Germinal center (tissue), 1 donor: ENCODE measurements at regions not wholly inside any gene's neighbourhood (a gene's known extent, or its start where the extent isn't known, plus 50 kb on each side); places are given as distances from the start of the nearest gene placed in this dataset.
A peak's percentile ranks its signal among the peaks of the same experiment; 100 is the strongest.
"Not testable (repeated sequence)": the region's sequence is repeated elsewhere in the genome, so short reads cannot be mapped to it uniquely, and the experiment has no call there.

Experiments used
- DNase-seq: peaks from one replicate; pipeline ENCODE4 v3.0.0; 2012; ENCODE audit warnings: mixed read lengths, low spot score

DNA sequence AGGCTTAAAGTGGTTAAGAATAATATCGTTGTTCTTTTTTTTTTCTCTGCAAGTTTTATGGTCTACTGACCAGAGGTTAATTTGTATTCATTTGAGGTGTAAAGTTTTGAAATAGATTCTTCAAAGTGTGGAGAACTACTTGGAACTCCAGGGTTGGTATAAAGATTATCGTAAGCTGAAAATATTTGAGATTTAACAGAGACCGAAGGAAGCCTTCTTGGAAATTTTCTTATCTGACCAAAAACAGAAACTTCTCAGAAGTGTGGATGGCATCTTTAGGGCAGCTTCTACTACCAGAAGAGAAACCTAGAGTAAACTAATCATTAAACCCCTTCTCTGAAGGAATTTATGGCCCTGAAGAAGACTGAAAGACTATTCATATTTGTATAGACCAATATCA is 206.8 kb upstream of the MON1B start:
- no peak for DNase-seq

DNA sequence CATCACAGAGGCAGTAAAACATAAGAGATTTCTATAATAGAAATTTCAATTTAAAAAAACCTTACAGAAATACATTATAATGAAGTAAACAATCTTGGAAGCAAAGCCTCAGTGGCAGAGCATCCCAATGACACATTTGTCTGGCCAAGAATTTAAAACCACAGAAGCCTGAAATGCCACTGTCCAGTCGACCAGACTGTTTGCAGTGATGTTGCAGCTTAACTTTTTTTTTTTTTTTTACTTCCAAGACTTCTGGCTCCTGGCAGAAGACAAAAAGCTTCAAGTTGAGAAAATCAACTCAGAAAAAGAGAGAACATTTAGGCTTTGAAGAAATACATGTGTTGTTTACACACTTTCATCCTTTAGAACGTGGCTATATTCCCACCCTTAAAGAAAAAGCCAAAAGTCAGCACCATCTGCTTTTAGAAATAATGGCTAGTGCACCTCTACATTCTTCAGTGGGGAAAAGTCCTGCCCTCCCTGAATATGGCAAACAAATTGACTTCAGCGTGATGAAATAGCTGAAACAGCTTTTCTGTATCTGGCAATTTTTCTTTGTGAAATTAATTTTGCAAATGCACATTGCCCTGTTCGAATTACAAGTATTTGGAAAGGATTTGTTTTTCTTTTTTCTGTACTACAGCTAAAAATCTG is 205.5 kb upstream of the MON1B start:
- DNase-seq = no peak

DNA sequence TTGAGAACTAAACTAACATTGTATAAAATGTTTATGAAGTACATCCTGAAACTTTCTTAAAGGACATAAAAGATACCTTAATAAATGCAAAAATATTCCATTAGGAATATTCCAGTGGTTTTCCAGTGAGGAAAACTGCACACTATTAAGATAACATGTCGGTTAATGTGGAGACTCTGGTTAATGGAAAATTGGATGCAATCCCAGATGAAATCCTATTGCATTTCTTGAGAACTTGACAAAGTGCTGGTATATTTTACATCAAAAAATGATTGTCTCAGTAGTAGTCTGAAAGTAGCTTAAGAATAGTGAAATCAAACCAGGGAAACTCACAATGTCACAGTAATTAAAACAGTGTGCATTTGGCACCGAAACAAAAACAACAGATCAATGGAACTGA is 202.5 kb upstream of the MON1B start:
- DNase-seq = no peak

DNA sequence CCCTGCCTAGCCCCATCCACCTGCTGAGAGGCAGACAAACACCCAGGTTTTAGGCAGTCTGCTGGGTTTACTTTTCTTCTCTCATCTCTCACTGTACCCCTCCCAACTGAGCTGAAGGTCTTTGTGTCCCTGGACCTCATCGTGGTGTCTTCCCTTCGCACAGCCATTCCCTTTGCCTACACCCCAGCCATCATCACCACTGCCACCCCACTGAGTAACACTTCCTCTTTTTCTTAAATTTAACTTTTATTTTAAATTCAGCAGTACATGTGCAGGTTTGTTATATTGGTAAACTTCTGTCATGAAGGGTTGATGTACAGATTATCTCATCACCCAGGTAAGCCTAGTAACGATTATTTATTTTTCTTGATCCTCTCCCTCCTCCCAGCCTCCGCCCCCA is 188.3 kb upstream of the MON1B start:
- peak; percentile 19 for DNase-seq

DNA sequence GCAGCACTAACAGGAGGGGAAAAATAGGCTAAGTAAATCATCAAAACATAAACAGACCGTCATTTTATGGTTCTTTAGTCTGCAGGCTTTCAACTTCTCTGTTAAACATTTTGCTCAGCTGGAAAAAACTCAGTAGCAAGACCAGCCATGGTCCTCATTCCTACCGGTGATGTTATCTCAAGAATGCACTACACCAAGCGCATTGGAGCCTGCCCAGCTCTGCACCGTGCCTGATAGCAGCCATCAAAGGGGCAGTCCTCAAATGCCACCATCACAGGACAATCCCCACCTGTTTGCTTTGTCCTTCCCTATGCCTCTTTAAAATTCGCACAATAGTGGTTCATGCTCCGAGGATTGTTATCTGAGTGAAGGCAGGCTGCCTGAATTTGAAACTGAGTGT is 181.5 kb upstream of the MON1B start:
- DNase-seq = no peak

DNA sequence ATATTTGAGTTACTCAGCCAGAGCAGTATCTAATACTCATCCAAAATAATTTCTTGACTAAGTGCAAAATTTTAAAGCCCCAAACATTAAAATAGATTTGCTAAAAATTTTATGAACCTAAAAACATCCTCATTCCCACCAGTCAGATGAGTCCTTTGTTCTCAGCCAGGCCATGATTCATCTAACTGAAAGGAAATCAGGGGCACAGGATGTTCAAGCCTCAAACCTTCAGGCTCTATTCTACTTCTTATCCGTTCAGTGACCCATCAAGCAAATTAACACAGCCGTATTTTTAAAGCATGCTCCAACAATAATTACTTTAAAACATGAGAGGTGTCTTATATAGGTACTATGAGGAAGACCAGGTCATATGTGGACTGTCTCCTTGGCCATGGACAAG is 176.5 kb upstream of the MON1B start:
- DNase-seq = no peak

DNA sequence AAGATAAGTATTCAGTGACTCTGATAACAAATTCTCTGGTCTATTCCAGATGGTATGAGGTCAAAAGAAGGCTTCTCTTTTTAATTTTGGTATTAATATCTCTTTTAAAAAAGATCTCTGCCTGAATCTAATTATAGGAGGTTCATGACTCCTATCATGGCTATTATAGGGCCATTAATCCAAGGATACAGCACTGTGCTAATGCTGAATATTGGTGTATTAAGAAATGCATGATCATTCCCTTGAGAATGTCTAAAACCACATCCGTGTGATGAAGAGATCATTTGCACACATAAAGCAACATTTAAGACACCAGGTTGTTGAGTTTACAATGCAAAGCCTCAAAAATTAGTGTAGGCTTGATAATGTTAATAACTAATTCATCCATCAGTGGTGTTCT is 160.4 kb upstream of the MON1B start:
- DNase-seq = no peak

DNA sequence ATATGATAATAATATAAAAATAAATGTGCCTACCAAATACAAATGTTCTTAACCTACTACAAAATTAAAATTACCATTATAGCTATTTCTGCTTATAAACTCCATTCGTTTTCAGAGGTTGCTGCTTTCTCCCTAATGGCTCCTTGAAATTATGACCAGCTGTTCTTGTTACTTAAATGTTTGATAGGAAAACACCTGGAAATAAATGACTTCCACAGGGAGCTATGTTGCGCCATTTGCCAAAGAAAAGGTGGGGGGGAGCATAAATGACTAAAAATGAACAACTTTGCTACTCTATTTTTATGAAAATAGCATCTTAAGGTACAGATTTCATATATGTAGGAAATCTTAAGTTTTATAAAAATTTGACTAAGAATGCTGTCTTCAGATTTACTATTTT is 157.5 kb upstream of the MON1B start:
- no peak for DNase-seq

DNA sequence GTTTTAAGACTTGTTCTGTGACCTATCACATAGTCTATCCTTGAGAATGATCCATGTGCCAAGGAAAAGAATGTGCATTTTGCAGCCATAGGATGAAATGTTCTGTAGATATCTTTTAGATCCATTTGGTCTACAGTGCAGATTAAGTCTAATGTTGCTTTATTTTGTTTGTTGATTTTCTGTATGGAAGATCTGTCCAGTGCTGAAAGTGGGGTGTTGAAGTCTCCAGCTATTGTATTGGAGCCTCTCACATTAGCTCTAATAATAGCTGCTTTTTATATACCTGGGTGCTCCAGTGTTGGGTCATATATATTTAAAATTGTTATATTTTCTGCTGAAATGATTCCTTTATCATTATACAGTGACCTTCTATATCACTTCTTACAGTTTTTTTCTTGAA is 155.6 kb upstream of the MON1B start:
- no peak for DNase-seq

DNA sequence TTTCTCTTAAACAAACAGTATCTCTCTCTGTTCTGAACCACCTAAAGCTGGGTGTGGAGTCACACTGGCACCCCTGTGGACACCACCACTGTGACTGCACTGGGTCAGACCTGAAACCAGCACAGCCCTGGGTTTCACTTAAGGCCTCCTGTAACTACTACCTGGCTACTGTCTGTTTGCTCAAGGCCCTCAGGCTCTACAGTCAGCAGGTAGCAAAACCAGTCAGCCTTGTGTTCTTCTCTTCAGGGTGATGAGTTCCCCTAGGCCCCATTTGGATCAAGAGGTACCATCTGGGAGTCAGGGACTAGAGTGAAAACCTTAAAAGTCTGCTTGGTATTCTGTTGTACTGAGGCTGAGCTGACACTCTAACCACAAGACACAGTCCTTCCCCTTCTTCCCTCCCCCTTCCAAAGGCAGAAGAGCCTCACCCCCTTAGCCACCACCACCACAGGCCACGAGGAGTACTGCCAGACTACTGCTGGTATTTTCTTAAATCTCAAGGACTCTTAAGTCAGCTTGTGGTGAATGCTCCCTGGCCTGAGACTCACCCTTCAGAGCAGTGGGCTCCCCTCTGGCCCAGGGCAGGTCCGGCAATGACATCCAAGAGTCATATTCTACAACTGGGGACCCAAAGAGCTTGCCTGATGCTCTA is 153.2 kb upstream of the MON1B start:
- DNase-seq = no peak

DNA sequence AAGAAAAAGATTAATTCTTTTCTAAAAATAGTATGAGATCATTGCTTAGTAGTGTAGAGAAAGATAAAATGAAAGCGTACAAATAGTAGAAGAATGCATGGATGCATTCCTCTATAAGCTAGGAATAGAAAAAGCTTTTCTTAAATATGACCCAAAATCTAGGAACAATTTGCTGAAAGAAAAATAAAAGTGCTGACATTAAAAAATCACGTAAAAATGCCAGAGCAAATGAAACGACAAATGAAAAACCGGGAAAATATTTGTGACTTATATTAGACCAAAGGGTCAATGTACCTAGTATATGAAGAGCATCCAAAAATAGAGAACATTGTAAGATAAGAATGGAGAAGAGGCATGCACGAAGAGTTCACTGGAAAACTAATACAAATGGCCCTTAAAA is 149.5 kb upstream of the MON1B start:
- no peak for DNase-seq

DNA sequence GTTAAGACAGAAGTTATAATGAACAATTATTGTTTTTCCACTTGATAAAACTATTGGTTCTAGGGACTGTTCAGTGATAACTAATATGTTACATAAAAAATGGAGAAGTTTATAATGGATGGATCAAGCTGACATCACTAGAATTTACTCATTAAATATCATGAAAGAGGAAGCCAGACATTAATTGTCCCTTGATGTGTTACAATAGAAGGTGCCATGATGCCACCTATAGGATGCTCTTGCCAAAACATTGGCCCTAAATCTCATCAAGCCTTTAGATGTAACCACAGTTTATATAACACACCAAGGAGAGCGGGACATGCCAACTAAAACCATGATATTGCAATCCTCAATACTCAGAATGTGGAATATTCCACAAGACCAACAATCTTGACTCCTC is 147.9 kb upstream of the MON1B start:
- DNase-seq = peak; percentile 31

DNA sequence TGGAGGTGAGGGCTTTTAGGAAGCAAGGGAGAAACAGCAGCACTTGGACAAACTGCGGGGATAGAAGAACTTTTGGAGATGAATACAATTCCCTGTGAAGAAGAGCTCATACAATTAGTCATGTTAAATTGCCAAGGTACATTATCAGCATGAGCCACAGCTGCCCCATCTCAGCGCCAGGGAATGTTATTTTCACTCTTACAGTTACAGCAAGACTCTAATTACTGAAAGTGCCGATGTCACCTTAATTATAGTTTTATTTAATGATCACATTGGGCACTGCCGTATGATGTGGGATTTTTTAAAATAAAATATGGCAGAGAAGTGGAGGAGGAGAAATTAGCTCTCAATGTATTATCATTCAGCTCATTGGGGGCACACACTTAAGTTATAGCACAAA is 144.8 kb upstream of the MON1B start:
- no peak for DNase-seq

DNA sequence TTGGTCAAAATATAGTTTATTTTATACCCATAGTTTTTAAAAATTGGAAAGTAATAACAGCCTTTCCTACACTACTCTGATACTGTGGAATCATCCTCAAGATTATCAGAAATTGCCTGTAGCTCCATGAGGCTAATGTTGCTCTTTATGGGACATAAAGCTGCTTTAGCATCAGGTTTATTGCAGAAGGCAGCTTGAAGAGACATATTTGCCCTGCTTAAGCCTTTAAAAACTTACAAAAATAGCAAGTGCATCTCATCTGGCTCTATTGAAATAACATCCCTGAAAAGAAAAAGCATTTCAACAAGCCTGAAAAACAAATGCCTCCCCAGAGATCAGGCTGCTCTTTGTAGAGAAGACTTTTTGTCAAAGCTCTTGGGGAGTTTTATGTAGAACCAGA is 142.9 kb upstream of the MON1B start:
- no peak for DNase-seq

DNA sequence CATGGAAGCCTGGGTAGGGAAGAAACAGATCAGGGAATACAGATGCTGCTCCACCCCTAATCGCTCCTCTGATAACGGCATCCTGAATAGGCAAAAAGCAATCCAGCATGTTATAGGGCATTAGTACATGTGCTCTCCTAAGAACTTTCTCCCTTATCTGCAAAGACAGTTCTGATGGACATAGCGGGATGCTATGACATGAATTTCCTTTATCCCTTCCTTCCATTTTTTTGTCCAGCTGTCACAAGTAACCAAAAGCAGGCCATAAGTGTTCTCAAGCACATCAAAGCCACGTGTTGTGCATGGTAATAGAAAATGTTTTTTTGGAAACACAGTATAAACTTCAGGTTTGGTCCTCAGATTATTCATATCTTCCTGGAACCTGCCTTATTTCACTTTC is 141.4 kb upstream of the MON1B start:
- no peak for DNase-seq

DNA sequence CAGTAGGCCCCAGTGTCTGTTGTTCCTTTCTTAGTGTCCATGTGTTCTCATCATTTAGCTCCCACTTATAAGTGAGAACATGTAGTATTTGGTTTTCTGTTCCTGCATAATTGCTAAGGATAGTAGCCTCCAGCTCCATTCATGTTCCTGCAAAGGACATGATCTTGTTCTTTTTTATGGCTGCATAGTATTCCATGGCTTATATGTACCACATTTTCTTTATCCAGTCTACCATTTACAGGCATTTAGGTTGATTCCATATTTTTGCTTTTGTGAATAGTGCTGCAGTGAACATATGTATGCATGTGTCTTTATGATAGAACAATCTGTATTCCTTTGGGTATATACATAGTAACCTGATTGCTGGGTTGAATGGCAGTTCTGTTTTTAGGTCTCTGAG is 134.4 kb upstream of the MON1B start:
- DNase-seq = not testable (repeated sequence)

DNA sequence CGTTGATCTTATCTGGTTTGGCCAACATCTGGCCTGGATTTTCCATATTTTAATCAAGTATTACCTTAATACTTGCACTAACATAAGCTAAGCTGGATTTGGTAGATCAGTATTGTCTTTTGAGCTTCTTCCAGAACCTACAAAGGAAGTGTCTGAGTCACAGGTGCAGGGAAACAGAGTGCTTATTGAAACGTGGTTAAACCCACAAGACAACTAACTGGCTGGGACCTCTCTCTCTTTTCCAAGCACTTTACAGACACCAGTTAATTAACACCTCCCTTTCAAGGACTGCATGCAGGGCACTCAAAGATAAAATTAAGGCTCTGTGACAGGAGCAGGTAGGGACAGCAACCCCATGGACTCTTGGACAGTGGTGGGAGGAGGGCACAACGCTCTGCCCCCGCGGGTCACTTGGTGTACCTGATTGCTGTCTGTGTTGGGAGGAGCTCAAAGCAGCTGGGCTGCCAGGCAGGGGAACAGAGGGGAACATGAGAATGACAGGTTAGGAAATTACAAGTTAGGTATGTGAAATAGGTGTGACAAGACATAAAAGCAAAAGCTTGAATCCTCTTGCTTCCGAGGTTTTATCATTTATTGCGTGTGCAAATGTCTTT is 133.7 kb upstream of the MON1B start:
- no peak for DNase-seq

DNA sequence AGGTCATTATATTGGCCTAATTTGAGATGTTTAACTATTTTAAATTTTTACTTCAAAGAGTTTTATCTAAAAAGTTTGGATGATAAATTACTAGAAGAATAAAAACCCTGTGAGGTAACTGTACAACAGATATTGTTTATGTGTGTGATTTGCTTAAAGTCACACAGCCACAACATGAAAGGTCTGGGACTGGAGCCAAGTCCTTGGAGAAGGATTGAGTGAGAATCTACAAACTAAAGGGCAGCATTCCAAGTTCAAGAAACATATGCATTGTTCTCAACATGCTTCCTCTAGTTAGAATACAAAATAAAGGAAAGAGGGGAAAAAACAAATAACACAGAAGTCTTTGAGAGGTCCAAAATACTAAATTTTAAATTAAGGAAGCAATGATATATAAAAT is 131.5 kb upstream of the MON1B start:
- DNase-seq = no peak

DNA sequence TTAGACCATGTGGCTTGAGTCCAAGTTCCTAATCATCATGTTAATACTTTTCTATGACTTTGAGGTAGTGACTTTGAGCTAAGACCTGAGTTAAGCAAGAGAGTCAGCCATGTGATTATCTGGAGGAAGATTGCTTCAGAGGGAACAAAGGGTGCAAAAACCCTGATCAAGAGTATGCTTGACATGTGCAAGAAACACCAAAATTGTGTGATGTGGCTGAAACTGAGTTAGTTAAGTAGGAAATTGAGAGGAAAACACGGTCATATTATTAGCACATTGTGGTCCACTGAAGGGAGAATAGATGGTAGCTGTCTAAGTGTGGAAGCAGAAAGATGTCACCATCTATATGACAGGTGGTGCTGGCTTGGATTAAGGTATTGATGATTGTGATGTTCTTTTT is 130.4 kb upstream of the MON1B start:
- DNase-seq = no peak

DNA sequence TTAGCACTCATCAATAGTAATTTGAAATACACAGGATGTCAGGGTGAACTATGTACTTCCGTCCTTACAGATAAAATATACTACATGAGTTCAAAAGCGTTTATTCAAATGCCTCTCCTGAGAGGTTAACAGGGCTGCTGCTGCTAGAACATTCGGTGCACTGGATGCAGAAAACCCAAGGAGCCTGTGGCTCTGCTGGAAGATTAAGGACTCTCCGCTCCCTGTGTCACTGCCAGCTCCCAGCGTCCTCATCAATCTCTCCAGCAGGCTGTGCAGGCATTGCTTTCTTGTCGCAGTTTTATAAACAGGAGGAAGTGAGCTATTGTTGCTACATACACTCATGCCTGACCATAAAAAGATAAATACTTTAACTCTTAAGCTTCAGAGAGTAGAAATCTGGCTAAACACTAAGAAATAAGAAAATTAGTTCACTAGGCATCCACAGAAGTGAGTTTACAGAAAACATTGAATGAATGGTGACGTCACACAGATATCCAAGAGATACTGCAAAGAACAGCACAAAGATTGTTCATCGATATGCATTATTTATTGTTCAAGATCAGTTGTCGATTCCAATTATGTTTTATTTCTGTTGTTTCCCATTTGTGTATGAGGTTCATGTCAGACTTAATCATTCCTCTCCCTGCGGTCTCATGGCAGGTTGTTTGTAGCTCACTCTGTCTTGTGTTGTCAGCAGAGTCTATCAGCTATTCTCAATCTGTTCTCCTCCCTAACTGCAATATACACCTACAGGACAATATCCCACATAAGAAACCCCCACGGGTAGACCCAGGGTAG is 127.9 kb upstream of the MON1B start:
- DNase-seq = no peak

DNA sequence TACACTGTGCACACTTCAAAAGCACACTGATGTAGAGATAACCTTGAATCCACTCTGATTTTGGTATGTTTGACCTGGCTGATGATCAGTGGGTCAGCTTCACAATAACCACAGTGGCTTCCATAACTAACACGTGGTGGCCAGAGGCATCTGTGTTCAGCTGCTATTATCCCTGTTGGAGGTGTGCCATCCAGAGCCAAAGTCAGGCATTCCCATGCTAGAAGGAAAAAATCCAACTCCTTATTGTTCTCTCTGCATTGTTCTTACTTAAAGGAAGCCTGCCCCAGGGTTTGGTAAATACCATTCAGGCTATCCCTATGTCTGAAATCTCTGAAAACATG is 127.3 kb upstream of the MON1B start:
- no peak for DNase-seq

DNA sequence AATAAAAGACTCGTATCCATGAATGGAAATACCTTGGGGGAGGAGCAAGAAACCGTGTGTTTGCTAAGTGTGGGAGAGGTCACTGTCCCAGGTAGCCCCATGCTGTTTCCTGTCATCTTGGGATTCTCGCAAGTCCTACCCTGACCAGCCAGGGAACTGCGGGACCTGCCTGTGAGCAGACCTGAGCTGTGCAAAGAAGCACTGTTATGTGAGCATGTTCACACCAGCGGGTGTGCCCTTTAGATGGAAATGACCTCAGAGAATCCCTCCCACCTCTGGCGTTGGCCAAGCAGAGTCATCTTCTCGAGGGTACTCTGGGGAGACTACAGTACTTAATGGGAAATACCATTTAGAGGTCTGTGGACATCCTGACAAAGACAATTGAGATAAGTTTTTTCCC is 127.0 kb upstream of the MON1B start:
- no peak for DNase-seq

DNA sequence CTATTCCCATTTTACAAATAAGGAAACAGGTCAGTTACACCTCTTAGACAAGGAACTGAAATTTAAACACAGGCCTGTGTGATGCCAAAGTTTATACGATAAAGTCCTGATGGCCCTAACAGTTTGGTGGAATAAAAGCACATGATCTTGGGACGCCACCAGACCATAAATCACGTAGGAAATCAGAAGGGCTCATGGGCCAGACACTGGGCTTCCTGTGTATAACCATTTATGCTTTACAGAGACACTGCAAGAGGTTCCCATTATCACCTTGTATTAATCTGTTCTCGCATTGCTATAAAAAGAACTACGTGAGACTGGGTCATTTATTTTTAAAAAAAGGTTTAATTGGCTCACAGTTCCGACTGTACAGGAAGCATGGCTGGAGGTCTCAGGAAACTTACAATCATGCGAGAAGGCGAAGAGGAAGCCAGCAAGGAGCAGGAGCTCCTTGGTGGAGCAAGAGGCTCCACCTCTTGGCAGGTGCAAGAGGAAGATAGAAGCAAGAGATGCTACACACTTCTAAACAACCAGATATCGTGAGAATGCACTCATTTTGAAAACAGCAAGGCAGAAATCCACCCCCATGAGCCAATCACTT is 124.0 kb upstream of the MON1B start:
- DNase-seq = no peak
